Stimulated activated CD8-positive, alpha-beta memory T cell treated with anti-CD3 and anti-CD28 coated beads, Interleukin-12 subunit alpha, Interleukin-12 subunit beta, amount 100 ng/mL, for 24 hours (primary cell): ENCODE measurements at regions not wholly inside any gene's neighbourhood (a gene's known extent, or its start where the extent isn't known, plus 50 kb on each side); places are given as distances from the start of the nearest gene placed in this dataset.

Experiments used
- DNase-seq: peaks from one replicate; pipeline ENCODE4 v3.0.0-alpha.2; 2020; ENCODE audit errors: extremely low read depth

GRCh38 chr11:109859045-109859724 lies 234.0 kb upstream of the ZC3H12C start:
- DNase-seq: no peak

GRCh38 chr11:109862835-109863234 lies 230.4 kb upstream of the ZC3H12C start:
- no peak for DNase-seq

GRCh38 chr11:109864151-109864661 lies 229.0 kb upstream of the ZC3H12C start:
- DNase-seq: no peak

- DNase-seq: no peak
Observed at GRCh38 chr11:109864834-109865547, 228.2 kb upstream of the ZC3H12C start.

- no peak for DNase-seq
Observed at GRCh38 chr11:109865548-109866186, 227.5 kb upstream of the ZC3H12C start.

GRCh38 chr11:109867784-109868183 lies 225.4 kb upstream of the ZC3H12C start:
- DNase-seq: no peak

GRCh38 chr11:109869536-109869935 lies 223.7 kb upstream of the ZC3H12C start:
- no peak for DNase-seq

- DNase-seq: no peak
Observed at GRCh38 chr11:109870297-109870696, 222.9 kb upstream of the ZC3H12C start.

- DNase-seq: no peak
Observed at GRCh38 chr11:109877043-109877442, 216.1 kb upstream of the ZC3H12C start.

GRCh38 chr11:109884501-109884900 lies 208.7 kb upstream of the ZC3H12C start:
- DNase-seq: no peak

GRCh38 chr11:109885006-109885405 lies 208.2 kb upstream of the ZC3H12C start:
- DNase-seq: no peak

- no peak for DNase-seq
Observed at GRCh38 chr11:109892321-109892794, 200.8 kb upstream of the ZC3H12C start.

- DNase-seq: no peak
Observed at GRCh38 chr11:109894242-109894641, 198.9 kb upstream of the ZC3H12C start.

GRCh38 chr11:109898592-109898991 lies 194.6 kb upstream of the ZC3H12C start:
- DNase-seq: no peak

GRCh38 chr11:109902764-109903433 lies 190.3 kb upstream of the ZC3H12C start:
- DNase-seq: no peak

- DNase-seq: no peak
Observed at GRCh38 chr11:109911488-109911887, 181.7 kb upstream of the ZC3H12C start.

GRCh38 chr11:109914038-109914437 lies 179.2 kb upstream of the ZC3H12C start:
- no peak for DNase-seq

- DNase-seq: no peak
Observed at GRCh38 chr11:109914809-109915653, 178.2 kb upstream of the ZC3H12C start.

- DNase-seq: no peak
Observed at GRCh38 chr11:109926941-109927340, 166.3 kb upstream of the ZC3H12C start.

GRCh38 chr11:109929308-109929707 lies 163.9 kb upstream of the ZC3H12C start:
- DNase-seq: no peak

GRCh38 chr11:109933126-109933525 lies 160.1 kb upstream of the ZC3H12C start:
- no peak for DNase-seq
